GM23338 (cell line): ENCODE measurements at regions not wholly inside any gene's neighbourhood (a gene's known extent, or its start where the extent isn't known, plus 50 kb on each side); places are given as distances from the start of the nearest gene placed in this dataset.
"Not testable (repeated sequence)": the region's sequence is repeated elsewhere in the genome, so short reads cannot be mapped to it uniquely, and the experiment has no call there.

Experiments
- ATAC-seq: fragments of 200-7000 bp; cut with Tn5 transposase; 3 replicates; pipeline ENCODE4 v1.9.1; 2020
- DNase-seq: peaks from one replicate; pipeline ENCODE4 v3.0.0-alpha.2; 2015; ENCODE audit warnings: low spot score
- H2AFZ ChIP-seq: fragments of 200-600 bp; sonication (generic); 2 replicates; pipeline ENCODE4 v1.8.0; 2016; ENCODE audit warnings: antibody characterized with exemption, mild to moderate bottlenecking, moderate library complexity
- H3F3A ChIP-seq: fragments of 200-600 bp; sonication (generic); replicated peaks from 2 replicates; pipeline ENCODE4 v1.8.0; 2017; ENCODE audit warnings: antibody characterized with exemption, mixed run types, low read depth
- H3K27ac ChIP-seq: fragments of 200-600 bp; sonication (generic); 2 replicates; pipeline ENCODE4 v1.6.1; 2016; ENCODE audit warnings: low read depth
- H3K27me3 ChIP-seq: fragments of 200-600 bp; sonication (generic); 2 replicates; pipeline ENCODE4 v1.8.0; 2016; ENCODE audit warnings: mild to moderate bottlenecking, mixed run types, moderate library complexity; ENCODE audit not compliant: insufficient read depth
- H3K36me3 ChIP-seq: fragments of 200-600 bp; sonication (generic); 2 replicates; pipeline ENCODE4 v1.8.0; 2016; ENCODE audit warnings: mild to moderate bottlenecking; ENCODE audit not compliant: insufficient read depth
- H3K4me1 ChIP-seq: fragments of 200-600 bp; sonication (generic); 2 replicates; pipeline ENCODE4 v1.8.0; 2016; ENCODE audit warnings: mild to moderate bottlenecking, moderate library complexity; ENCODE audit not compliant: insufficient read depth
- H3K4me2 ChIP-seq: fragments of 200-600 bp; sonication (generic); 2 replicates; pipeline ENCODE4 v1.7.1; 2017; ENCODE audit warnings: mixed run types
- H3K4me3 ChIP-seq: fragments of 200-600 bp; sonication (generic); 2 replicates; pipeline ENCODE4 v1.6.1; 2016; ENCODE audit warnings: mixed run types
- H3K79me2 ChIP-seq: fragments of 200-600 bp; sonication (generic); replicated peaks from 2 replicates; pipeline ENCODE4 v1.8.0; 2017; ENCODE audit warnings: mild to moderate bottlenecking; ENCODE audit not compliant: insufficient read depth
- H3K9me2 ChIP-seq: fragments of 200-600 bp; sonication (generic); 2 replicates; pipeline ENCODE4 v1.8.0; 2017; ENCODE audit not compliant: insufficient read depth
- H4K20me1 ChIP-seq: fragments of 200-600 bp; sonication (generic); replicated peaks from 2 replicates; pipeline ENCODE4 v1.8.0; 2017; ENCODE audit warnings: mild to moderate bottlenecking; ENCODE audit not compliant: insufficient read depth
- H3K27ac Mint-ChIP-seq: 2 replicates; pipeline ENCODE4 v1.8.0; 2020; ENCODE audit warnings: inconsistent platforms, mild to moderate bottlenecking, moderate library complexity, mixed read lengths
- H3K27me3 Mint-ChIP-seq: 3 replicates; pipeline ENCODE4 v1.8.0; 2022; ENCODE audit warnings: low read depth, mild to moderate bottlenecking, moderate library complexity, mixed read lengths, inconsistent platforms; ENCODE audit not compliant: insufficient read depth, poor library complexity
- H3K36me3 Mint-ChIP-seq: 3 replicates; pipeline ENCODE4 v1.8.0; 2021; ENCODE audit warnings: low read depth, mild to moderate bottlenecking, inconsistent platforms, moderate library complexity, mixed read lengths
- H3K4me1 Mint-ChIP-seq: 3 replicates; pipeline ENCODE4 v1.8.0; 2020; ENCODE audit warnings: mild to moderate bottlenecking, inconsistent platforms, mixed read lengths
- H3K4me3 Mint-ChIP-seq: 3 replicates; pipeline ENCODE4 v1.8.0; 2021; ENCODE audit warnings: moderate library complexity, mild to moderate bottlenecking, inconsistent platforms, mixed read lengths
- H3K9me3 Mint-ChIP-seq: 3 replicates; pipeline ENCODE4 v1.8.0; 2020; ENCODE audit warnings: moderate library complexity, mild to moderate bottlenecking, inconsistent platforms, mixed read lengths
- CREB1 ChIP-seq: fragments of 250-450 bp; sonication (Bioruptor Pico); IDR thresholded peaks from 2 replicates; pipeline ENCODE4 v1.5.0; 2020; ENCODE audit warnings: low read depth, mild to moderate bottlenecking, moderate library complexity
- ETS1 ChIP-seq: IDR thresholded peaks from 2 replicates; pipeline ENCODE4 v1.6.1; 2016; ENCODE audit warnings: antibody characterized with exemption
- EZH2 ChIP-seq: fragments of 200-600 bp; sonication (generic); IDR thresholded peaks from one replicate; pipeline ENCODE4 v1.8.0; 2017; ENCODE audit warnings: antibody characterized with exemption, mild to moderate bottlenecking, low read depth; ENCODE audit not compliant: unreplicated experiment
- EZH2phosphoT487 ChIP-seq: fragments of 200-600 bp; sonication (generic); IDR thresholded peaks from one replicate; pipeline ENCODE4 v1.8.1; 2018; ENCODE audit warnings: antibody characterized with exemption; ENCODE audit not compliant: unreplicated experiment
- JUNB ChIP-seq: IDR thresholded peaks from one replicate; pipeline ENCODE4 v1.6.1; 2016; ENCODE audit warnings: antibody characterized with exemption; ENCODE audit not compliant: unreplicated experiment
- NANOG ChIP-seq: IDR thresholded peaks from 2 replicates; pipeline ENCODE4 v1.6.1; 2016; ENCODE audit warnings: antibody characterized with exemption, borderline replicate concordance
- POLR2AphosphoS5 ChIP-seq: IDR thresholded peaks from 2 replicates; pipeline ENCODE4 v1.6.1; 2016; ENCODE audit warnings: antibody characterized with exemption, low read depth
- STAT1 ChIP-seq: IDR thresholded peaks from one replicate; pipeline ENCODE4 v1.6.1; 2016; ENCODE audit warnings: antibody characterized with exemption; ENCODE audit not compliant: unreplicated experiment
- ZNF331 ChIP-seq: fragments of 250-450 bp; sonication (Bioruptor Pico); IDR thresholded peaks from 2 replicates; pipeline ENCODE4 v1.5.0; 2020; ENCODE audit warnings: low read depth, mild to moderate bottlenecking, moderate library complexity
- TF ChIP-seq, protein P1 (sequence below): IDR thresholded peaks from one replicate; pipeline ENCODE4 v1.6.1; 2018; ENCODE audit warnings: antibody characterized with exemption; ENCODE audit not compliant: unreplicated experiment
- TF ChIP-seq, protein P2 (sequence below), 2 experiments: fragments of 200-600 bp in 1 of 2; sonication (generic) in 1 of 2; conservative IDR thresholded peaks; 2 replicates each; pipeline versions ENCODE4 v1.5.1 to v1.6.1; 2016 to 2017; ENCODE audit warnings: antibody characterized with exemption in 2 of 2, low read depth in 2 of 2, mild to moderate bottlenecking in 2 of 2, moderate library complexity in 1 of 2

DNA sequence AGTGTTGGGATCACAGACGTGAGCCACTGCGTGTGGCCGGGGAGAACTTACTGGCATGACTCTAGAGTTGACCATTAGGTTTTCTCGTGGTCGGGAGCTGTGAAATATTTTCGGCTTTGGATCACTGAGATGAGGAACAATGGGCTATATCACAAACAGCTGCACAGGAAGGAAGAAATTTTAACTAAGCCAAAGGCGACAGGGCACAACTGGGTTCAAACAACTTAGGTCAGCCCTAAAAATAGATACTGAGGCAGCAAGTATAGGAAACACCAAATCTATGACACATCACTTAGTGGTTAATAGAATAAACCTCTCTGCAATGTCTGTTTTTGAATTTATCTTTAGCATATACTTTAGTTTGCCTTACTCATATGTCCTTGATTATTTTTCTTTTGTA is 162.9 kb downstream of the LRIG3 start (continued):
- TF ChIP-seq JUNB (no peak), EZH2phosphoT487 (no peak), CREB1 (CRISPR knock-in tag) (no peak), POLR2AphosphoS5 (no peak)
- TF ChIP-seq, protein P1, sequence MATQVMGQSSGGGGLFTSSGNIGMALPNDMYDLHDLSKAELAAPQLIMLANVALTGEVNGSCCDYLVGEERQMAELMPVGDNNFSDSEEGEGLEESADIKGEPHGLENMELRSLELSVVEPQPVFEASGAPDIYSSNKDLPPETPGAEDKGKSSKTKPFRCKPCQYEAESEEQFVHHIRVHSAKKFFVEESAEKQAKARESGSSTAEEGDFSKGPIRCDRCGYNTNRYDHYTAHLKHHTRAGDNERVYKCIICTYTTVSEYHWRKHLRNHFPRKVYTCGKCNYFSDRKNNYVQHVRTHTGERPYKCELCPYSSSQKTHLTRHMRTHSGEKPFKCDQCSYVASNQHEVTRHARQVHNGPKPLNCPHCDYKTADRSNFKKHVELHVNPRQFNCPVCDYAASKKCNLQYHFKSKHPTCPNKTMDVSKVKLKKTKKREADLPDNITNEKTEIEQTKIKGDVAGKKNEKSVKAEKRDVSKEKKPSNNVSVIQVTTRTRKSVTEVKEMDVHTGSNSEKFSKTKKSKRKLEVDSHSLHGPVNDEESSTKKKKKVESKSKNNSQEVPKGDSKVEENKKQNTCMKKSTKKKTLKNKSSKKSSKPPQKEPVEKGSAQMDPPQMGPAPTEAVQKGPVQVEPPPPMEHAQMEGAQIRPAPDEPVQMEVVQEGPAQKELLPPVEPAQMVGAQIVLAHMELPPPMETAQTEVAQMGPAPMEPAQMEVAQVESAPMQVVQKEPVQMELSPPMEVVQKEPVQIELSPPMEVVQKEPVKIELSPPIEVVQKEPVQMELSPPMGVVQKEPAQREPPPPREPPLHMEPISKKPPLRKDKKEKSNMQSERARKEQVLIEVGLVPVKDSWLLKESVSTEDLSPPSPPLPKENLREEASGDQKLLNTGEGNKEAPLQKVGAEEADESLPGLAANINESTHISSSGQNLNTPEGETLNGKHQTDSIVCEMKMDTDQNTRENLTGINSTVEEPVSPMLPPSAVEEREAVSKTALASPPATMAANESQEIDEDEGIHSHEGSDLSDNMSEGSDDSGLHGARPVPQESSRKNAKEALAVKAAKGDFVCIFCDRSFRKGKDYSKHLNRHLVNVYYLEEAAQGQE = no peak

GRCh38 chr12:58759745-58760144 is 160.6 kb downstream of the LRIG3 start:
- H3K4me3 ChIP-seq, H3K27ac ChIP-seq, H3K27me3 Mint-ChIP-seq, H3K36me3 Mint-ChIP-seq, H3K27me3 ChIP-seq, H3K4me1 Mint-ChIP-seq, H4K20me1 ChIP-seq, ATAC-seq, H3K4me3 Mint-ChIP-seq, H3K36me3 ChIP-seq, DNase-seq, H3K4me1 ChIP-seq, H3K79me2 ChIP-seq, H3K9me2 ChIP-seq, H3K27ac Mint-ChIP-seq, H3K4me2 ChIP-seq, H3F3A ChIP-seq, H2AFZ ChIP-seq, H3K9me3 Mint-ChIP-seq: not testable (repeated sequence)

- H3K27ac ChIP-seq = no peak overlapping the region
- Mint-ChIP-seq H3K4me3 (no peak overlapping the region), H3K27me3 (peaks cover 3% of the 10 kb centered on the region), H3K9me3 (no peaks in the 10 kb centered on the region), H3K27ac (no peak overlapping the region), H3K4me1 (no peaks in the 10 kb centered on the region), H3K36me3 (no peaks in the 10 kb centered on the region)
- DNase-seq (no peak), ATAC-seq (no peak)
- H3K9me2 ChIP-seq = no peaks in the 10 kb centered on the region
- H3K36me3 ChIP-seq = no peaks in the 10 kb centered on the region
- no peaks in the 10 kb centered on the region for H3K79me2 ChIP-seq
- H3K27me3 ChIP-seq = no peaks in the 10 kb centered on the region
- no peaks in the 10 kb centered on the region for H3F3A ChIP-seq
- H2AFZ ChIP-seq = no peak overlapping the region
- no peak overlapping the region for H3K4me2 ChIP-seq
- no peaks in the 10 kb centered on the region for H3K4me1 ChIP-seq
- H3K4me3 ChIP-seq = no peak overlapping the region
- H4K20me1 ChIP-seq = no peaks in the 10 kb centered on the region
- TF ChIP-seq ETS1 (no peak), POLR2AphosphoS5 (no peak), EZH2 (no peak), EZH2phosphoT487 (no peak), NANOG (no peak), CREB1 (CRISPR knock-in tag) (no peak), STAT1 (no peak), ZNF331 (CRISPR knock-in tag) (no peak), JUNB (no peak)
- TF ChIP-seq, protein P1 = no peak
- TF ChIP-seq, protein P2, sequence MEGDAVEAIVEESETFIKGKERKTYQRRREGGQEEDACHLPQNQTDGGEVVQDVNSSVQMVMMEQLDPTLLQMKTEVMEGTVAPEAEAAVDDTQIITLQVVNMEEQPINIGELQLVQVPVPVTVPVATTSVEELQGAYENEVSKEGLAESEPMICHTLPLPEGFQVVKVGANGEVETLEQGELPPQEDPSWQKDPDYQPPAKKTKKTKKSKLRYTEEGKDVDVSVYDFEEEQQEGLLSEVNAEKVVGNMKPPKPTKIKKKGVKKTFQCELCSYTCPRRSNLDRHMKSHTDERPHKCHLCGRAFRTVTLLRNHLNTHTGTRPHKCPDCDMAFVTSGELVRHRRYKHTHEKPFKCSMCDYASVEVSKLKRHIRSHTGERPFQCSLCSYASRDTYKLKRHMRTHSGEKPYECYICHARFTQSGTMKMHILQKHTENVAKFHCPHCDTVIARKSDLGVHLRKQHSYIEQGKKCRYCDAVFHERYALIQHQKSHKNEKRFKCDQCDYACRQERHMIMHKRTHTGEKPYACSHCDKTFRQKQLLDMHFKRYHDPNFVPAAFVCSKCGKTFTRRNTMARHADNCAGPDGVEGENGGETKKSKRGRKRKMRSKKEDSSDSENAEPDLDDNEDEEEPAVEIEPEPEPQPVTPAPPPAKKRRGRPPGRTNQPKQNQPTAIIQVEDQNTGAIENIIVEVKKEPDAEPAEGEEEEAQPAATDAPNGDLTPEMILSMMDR (conservative IDR thresholded peaks at IDR 0.05; ENCODE audit: low read depth in 2 of 2) = no peak
Measured at GRCh38 chr12:58761308-58761707, 159.0 kb downstream of the LRIG3 start.
